HG03064 (cell line): ENCODE measurements at regions not wholly inside any gene's neighbourhood (a gene's known extent, or its start where the extent isn't known, plus 50 kb on each side); places are given as distances from the start of the nearest gene placed in this dataset.

Experiments used
- ATAC-seq: cut with Tn5 transposase; IDR thresholded peaks from one replicate; pipeline ENCODE4 v1.9.1; 2021; ENCODE audit warnings: low read depth; ENCODE audit not compliant: unreplicated experiment

DNA sequence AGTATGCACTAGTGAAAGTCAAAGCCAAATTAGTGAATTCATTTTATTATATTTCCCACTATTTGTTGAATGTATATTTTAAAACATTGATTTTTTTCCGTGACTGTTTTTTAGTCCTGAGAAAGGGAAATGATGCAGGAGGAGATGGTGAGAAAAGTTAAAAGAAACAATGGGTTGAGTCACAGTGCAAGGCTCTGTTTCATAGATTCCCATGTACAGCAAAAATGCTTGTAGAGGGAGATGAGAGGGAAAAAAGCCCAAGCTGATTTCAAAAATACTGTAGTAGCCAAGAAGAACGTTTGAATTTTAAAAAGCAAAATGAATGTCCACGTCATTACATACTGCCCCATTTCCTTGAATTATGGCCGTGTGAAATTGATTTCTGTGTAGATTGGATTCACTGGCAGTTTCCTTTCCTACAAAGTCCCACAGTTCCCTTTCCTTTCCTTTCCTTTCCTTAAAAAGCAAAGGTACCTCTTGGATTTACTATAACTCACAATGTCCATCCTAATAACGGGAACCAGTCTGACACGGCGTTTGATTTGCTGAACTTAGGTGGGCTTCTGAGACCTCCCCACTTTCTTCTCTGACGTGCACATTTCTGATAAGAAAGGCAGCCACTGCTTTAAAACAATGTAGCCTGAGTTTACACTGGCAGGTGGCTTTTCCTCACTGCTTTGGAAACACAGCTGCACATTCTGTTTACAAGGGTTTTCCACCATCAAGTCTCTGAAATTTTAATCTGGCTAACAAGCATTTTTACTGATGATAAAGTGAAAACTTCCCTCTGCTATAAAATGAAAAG, 63.7 kb downstream of the SPCS3 start:
- ATAC-seq: no peak

DNA sequence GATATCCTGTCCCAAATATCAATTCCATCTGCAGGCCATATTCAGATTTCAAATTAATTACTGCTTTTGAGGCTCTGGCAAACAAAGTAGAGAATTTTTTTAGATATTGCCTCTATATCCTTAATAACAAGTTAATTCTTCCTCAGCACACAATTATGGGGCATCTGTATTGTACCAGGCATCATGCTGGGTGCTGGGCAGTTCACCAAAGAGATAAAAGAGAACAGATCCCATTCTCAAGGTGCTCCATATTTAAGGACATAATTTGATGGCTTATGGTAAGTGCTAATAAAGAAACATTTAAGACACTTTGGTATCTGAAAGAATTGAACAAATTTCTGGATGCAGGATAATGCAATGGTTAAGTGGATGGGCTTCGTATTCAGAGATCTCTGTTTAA, 65.8 kb downstream of the SPCS3 start:
- no peak for ATAC-seq

DNA sequence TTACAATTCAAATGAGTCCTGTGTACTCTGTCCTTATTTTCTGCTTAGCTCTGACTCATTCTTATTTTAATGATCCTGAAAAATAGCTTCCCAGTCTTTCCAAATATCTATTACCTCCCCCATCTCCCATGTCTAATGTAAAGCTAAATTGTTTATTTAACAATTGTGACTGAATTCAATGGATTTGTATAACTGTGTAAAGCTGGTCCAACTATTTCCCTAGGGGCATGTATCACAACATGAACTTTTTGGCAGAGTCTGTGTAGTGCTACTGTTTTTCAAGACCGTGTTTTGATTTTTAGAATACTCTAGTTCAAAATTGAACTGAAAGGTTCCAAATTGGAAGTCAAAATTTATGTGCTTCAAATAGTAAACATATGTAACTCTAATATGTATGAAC, 67.8 kb downstream of the SPCS3 start:
- ATAC-seq: no peak

DNA sequence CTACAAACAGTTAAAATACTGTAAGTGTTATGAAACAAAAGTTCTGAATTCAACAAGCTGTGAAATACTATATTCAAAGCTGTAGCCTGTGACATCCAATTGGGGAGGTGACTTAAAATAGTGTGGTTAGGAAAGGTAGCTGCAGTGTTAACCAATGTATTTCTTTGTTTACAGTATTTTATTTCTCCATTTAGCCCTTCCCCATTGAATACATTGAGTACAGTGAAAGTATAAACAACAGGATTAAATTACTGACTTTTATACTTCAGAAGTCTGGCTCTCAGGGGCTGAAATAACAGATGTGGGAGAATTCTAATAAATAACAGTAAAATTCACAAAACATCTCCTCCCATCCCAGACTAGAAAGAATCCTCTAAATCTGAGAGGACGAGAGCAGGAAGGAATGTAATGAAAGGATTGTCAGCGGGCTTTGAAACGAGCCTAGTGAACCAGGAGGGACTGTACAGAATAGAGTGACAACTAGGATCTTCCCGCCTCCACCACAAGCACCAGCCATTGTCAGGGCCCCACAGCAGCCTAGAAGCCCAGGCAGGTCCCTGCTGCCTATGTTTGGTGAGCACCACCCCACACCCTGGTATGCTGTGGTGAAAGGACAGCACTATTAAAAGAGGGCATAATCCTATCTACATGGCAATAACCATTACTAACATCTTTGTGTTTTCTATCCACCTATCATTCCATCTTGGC, 73.7 kb downstream of the SPCS3 start:
- ATAC-seq: no peak

DNA sequence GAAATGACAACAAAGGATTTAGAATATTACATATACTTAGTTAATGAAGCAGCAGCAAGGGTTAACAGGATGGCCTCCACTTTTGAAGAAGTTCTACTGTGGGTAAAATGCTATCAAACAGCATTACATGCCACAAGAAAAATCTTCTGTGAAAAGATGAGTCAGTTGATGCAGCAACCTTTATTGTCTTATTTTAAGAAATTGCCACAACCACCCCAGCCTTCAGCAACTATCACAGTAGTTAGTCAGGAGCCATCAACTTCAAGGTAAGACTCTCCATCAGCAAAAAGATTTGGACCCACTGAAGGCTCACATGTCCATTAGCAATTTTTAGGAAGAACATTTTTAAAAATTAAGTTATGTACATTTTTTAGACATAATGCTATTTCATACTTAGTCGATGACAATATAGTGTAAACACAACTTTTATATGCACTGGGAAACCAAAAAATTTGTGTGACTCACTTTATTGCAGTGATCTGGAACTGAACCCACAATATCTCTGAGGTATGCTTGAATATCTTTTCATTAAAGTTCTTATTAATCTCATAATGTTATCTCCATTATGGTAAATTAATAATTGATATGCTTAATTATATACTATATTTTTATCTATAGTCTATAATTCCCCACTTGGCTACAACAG, 81.2 kb downstream of the SPCS3 start:
- ATAC-seq: no peak

DNA sequence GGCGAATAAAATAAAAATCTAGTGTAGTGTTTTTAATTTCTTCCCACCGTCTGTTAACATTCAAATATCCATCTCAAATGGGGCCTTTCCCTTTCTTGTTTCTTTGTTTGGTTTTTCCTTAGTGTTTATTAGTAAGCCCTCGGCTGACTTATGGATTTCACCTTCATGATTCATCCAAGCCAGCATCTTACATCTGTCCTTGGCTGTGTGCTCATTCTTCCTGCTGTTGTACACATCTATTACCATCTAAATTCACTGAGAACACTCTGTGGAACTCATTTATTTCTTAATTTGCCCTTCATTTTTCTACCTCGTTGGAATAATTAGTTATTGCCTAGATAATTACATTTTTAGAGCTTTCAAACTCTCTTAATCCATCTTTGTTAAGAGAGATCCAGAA, 84.9 kb downstream of the SPCS3 start:
- no peak for ATAC-seq

DNA sequence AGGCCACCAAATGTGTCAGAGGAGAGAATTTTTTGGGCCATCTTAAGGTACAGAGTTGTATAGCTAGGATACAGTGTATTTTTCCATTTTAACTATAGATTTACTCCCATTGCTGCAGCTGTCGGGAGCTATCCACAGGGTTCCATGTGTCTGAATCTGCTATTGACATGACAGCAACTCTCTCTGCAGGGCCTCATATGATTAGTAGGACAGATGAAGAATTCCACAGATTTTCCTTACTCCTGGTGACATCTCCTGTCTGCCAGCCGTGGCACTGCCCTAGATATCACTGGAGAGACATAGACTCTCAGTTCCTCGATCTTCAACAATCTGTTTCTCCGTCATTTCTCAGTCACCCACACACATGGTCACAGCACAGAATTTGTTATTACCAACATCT, 86.5 kb downstream of the SPCS3 start:
- no peak for ATAC-seq

DNA sequence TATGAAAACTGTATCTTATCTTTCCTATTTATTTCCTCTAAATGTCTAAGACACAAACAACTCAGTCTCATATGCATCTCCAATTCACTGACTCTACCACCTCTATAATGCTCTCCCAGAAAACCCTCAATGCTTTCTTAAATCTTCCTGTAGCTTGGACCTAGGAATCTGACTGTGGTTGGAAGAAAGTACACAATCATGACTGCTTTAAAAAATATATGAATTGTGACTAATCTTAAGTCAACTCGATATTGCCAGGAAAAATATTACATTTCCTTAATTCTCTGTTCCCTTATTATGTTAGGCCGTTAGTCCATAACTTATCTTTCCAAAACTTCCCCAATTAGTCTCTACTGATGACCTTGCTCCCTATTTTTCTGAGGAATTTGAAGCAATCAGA, 87.0 kb downstream of the SPCS3 start:
- ATAC-seq: no peak

DNA sequence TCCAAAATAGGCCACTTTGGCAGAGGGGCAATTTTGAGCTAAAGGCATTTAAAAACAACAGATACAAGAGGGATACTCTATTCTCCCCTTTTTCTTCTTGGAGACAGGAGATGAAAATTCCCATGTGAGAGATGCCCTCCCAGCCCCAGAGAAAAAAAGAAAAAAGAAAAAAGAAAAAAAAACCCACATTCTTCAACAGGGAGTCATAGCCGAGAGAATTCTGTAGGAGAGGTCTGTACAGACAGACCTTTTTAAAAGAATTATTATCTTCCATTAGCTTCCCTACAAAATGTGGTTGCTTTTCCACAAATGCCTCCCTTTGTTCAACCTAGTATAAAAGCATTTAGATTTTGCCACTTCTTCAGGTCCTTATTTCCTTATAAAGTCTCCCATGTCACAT, 89.9 kb downstream of the SPCS3 start:
- no peak for ATAC-seq

DNA sequence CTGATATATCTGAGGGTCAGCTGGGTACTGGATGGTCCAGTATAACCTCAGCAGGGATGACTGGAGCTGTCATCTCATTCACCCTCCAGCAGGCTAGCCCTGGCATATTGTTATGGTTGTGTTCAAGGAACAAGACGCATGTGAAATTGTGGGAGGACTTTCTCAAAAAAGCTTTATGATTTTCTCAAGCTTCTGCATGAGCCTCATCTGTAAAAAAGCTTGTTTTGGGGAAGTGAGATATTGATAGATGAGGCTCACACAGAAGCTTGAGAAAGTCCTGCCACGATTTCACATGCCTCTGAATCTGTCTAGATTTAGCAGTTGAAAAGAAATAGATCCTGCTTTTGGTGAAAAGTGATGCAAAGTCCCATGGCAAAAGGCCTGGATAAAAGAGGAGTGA, 93.4 kb downstream of the SPCS3 start:
- ATAC-seq: peak; percentile 70

DNA sequence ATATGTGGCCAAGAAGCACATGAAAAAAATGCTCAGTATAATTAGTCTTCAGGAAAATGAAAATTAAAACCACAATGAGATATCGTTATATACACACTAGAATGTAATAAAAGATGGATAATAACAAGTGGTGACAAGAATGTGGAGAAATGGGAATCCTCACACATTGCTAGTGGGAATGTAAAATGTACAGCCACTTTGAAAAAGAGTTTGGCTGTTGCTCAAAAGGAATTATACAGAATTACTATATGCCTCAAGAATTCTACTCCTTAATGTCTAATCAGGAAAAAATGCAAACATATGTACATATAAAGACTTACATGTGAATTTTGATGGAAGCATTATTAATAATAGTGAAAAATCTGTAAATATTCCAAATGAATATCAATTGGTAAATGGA, 102.2 kb downstream of the SPCS3 start:
- ATAC-seq: no peak

DNA sequence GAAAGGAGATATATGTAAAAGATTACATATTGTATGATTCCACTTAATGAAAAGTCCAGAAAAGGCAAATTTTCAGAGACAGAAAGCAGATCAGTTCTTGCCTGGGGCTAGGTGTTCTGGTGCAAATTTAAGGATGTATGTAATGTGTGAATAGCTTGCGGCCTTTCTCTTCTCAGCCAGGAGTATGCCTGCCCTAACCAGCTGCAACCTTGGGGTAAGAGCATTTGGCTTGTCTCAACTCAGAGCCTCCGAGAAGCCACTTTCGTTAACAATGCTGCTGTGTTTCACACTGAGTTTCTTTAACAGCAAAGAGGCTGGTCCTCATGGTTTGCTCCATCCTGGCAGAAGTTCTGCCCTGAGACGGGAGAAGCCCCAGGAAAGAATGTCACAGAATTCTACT, 102.7 kb downstream of the SPCS3 start:
- no peak for ATAC-seq

DNA sequence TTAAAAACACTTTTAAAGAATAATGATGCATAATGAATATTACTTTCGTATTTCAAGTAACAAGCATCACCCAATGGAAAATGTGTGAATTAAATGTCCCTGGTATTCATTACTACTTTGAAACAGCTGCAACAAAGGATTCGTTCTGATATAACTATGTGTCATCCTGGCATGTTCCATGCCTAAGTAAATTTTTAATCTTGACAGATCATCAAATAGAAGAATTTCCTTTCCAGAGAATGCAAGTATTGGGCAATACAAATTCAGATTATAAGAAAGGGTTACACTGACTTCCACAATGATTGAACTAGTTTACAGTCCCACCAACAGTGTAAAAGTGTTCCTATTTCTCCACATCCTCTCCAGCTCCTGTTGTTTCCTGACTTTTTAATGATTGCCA, 105.3 kb downstream of the SPCS3 start:
- no peak for ATAC-seq

DNA sequence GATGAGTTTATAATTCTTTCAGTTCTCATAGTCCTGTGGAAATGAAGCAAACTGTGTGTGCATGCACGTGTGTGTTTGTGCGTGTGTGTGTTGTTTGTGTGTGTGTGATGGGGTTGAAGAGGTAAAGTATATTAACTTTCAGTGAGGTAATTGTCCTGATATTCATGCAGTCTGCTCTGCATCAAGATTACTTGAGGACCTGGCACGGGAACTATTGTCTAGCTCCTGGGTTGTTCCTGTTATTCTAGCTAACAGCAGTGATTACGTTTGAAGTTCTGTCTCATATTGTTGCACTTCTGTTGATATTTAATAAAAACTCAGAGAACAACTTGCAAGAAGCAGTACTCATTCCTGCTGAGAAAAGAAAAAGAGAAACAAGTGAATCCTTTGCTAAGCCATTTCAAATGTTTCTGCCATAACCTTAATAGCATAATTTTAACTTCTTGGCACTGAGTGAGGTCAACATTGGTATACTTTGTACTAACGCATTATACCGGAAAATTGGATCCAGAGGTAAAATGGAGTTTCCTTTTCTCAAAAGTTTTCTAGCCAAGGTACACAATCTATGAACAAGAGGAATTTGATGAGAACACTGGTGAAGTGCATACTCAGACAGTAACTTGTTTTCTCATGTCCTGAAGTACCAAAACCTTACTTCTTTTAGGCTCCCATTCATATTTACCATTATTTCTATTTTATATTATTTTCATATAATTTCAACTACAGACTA, 113.2 kb downstream of the SPCS3 start:
- ATAC-seq: no peak

DNA sequence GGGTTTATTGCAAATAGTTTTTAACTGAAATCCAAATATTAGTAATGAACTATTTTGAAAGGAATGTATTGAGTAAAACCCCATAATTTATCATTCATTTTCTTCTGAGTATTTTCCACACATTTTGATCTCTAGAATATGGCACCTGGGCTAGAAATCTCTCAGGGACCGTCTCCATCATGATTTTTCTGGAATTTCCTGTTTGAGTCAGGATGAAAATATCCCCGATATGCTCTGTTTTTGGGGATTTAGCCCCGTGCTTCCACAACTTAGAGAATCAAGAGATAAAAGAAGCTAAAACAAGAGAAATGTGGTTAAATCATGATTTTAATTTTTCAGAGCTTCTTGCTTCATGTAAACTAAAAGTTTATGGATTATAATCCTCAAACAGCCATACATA, 114.2 kb downstream of the SPCS3 start:
- no peak for ATAC-seq

DNA sequence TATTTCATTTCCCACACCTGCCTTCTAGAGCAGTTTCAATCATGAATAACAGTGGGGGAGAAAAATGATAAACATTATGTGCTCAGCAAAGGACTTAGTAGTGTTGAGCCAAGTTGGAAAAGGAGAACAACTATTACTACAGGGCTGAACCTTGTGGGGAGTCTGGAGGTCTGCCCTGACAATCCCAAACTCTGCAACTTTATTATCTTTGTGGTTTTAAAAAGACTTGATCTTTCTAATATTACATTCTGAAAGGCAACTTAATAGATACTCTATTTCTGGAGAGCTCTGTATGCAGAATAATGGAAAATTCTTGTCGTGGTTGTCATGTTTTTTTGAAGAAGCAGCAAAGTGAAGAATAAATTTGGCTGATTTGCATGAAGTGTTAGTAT, 116.1 kb downstream of the SPCS3 start:
- no peak for ATAC-seq

DNA sequence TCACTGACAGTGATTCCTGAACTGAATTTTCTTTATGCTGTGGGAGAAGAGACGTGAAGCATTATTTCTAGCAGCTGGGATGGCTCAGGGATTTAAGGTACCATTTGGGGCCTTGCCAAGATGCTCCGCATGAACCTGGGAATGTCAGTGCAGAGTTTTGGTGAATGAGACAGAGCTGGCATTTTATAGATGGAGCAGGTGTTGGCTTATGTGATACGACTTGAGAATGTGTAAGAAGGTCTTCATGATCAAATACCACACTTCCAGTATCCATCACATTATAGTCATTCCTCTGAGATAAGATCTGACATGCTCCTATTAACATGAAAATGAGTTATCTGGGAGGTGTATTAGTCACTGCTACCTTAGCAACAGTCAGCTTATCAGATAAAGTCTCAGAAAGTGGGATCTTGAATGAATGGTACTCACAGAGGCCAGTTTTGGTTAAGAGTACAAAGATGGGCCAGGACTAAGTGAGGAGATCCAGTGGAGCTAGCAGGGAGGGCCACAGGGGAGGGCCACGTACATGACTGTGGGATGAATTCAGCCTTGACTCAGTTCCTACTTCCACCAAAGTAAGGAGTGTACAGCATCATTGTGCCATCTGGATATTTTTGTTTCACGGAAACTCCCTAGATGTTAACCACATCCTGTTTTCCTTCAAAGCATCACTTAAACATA, 116.7 kb downstream of the SPCS3 start:
- ATAC-seq: no peak

DNA sequence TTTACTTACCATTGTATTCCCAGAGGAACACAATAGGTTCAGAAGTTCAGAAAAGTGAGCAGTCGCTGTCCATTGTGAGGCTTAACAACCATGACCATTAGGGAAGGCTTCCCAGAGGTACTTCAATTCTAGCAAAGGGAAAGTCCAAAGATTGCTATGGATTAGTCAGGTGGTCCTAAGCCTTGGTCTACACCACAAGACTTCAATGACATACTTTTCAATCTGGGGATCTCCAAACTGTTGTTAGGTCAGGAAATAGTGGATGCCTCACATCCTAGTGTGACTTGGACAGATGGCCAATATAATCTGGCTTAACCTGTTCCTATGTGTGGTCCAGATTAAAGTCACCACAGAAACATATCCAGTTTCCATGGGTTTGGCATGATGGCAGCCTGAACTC, 118.0 kb downstream of the SPCS3 start:
- no peak for ATAC-seq

DNA sequence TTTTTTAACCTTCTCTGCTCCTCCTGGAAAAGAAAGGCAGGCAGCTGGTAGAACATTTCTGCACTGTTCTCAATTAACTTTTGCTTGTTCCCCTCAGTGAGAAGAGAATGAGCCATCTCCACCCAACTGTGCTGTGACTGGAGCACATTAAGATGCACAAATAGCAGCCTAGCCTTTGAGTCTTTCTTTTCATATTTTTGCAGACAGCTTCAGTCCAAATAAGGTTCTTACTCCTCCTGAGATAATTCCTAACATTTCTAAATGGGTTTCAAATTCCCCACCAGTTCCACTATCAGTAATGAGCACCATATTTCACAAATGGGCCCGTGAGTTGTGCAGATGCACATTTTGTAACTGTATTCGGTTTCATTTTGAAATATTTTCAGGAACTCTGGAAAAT, 118.6 kb downstream of the SPCS3 start:
- ATAC-seq: no peak

DNA sequence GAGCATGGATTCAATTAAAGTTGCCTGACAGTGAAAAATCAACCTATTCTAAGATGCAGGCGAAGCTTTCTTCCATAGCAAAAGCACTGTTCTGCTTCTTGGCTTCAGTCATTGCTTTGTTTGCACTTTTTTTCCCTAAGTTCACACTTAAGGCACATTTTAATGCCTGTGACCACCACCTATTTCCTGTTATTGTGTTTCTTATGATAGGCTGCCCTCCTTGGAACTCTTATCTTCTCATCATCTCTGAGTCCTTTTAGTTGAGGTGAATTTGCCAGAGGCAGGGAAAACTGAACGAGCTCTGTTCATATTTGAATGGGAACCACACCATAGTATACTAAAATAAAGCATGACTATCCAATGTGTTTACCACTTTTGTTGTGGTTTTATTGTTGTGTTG, 119.8 kb downstream of the SPCS3 start:
- no peak for ATAC-seq

DNA sequence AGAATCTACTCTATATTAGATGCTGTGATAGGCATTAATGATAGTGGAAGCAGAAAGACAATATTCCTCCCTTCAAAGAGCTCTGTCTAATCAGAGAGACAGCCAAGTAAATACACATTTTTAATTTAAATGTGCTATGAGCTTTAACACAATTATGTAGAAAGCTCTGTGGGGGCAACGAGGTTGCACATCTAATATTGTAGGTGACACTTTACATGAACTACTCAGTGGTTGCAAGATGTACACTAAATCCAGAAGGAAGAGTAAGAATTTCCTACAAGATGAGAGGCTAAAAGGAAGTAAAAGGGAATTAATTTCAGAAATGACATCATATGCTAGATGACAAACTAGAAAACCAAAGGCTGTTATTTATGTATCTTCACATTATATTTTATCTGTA, 120.9 kb downstream of the SPCS3 start:
- no peak for ATAC-seq
